ENCODE measurements at regions not wholly inside any gene's neighbourhood (a gene's known extent, or its start where the extent isn't known, plus 50 kb on each side); places are given as distances from the start of the nearest gene placed in this dataset.

DNA sequence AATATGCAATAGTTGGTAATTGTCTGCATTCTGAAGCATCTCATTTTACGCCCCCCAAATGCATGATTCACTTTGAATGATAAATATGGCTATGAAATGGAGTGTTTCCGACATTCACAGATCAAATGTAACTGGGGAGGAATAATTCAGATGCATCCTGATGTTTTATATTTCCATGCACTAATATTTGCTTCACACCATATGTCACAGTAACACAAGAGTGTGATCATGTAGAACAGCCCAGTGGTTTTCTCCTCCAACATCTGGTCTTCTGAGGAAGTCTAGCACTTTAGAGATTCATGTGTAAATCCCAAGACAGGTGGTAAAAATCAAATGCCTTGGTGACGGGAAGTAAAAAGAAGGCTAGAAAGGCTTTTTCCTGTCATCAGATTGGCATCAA, 273.1 kb downstream of the DIO2 start:
- H3K9ac ChIP-seq = no peak overlapping the region
- no peaks in the 10 kb centered on the region for H3K36me3 Mint-ChIP-seq
- no peak overlapping the region for H3K27ac ChIP-seq
- H3K9me3 ChIP-seq (ENCODE audit: low read depth) = no peaks in the 10 kb centered on the region
- TF ChIP-seq EZH2 (IDR thresholded peaks at IDR 0.05) (no peak), CTCF (IDR thresholded peaks at IDR 0.05) (no peak), EZH2phosphoT487 (IDR thresholded peaks at IDR 0.05) (no peak)
- H3K4me1 Mint-ChIP-seq = no peaks in the 10 kb centered on the region
- H3K27me3 Mint-ChIP-seq (ENCODE audit: insufficient read depth, low read depth) = no peaks in the 10 kb centered on the region
- DNase-seq (ENCODE audit: low spot score) = no peak
- H3K36me3 ChIP-seq = no peaks in the 10 kb centered on the region
- no peaks in the 10 kb centered on the region for H3F3A ChIP-seq (ENCODE audit: low read depth)
- no peak overlapping the region for H3K4me3 ChIP-seq
- no peaks in the 10 kb centered on the region for H3K9me3 Mint-ChIP-seq
- H3K4me2 ChIP-seq = no peak overlapping the region
- no peaks in the 10 kb centered on the region for H3K79me2 ChIP-seq (ENCODE audit: low read depth)
- H3K27ac Mint-ChIP-seq = no peak overlapping the region
- no peak overlapping the region for H2AFZ ChIP-seq (replicated peaks)
- H4K20me1 ChIP-seq (ENCODE audit: low read depth) = no peaks in the 10 kb centered on the region
- no peak overlapping the region for H3K4me3 Mint-ChIP-seq
- H3K27me3 ChIP-seq = no peaks in the 10 kb centered on the region
- H3K4me1 ChIP-seq = no peaks in the 10 kb centered on the region

DNA sequence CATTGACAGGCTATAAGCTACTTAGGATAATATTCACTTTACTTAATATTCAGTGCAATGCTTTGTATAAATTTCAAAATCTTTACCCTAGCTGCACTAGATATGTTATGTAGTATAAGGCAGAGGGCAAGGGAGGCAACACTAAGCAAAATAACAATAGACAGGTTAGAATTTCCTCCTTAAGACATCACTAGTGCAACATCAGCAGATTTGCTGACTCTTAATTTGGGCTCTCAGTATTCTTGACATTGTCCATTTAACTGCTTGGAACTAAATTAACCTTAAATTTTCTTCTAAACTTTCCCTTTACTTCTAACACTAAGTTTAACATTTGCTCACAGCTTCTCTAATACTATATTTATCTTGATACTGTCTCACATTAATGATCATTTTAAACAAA, 273.9 kb downstream of the DIO2 start:
- no peaks in the 10 kb centered on the region for H3K4me1 Mint-ChIP-seq
- H4K20me1 ChIP-seq (ENCODE audit: low read depth) = no peaks in the 10 kb centered on the region

GRCh38 chr14:79924551-79924950, 286.8 kb downstream of the DIO2 start:
- Histone ChIP-seq H3K79me2 (ENCODE audit: low read depth) (no peaks in the 10 kb centered on the region), H3K27ac (no peak overlapping the region), H3K4me3 (no peak overlapping the region), H3K4me1 (no peaks in the 10 kb centered on the region), H4K20me1 (ENCODE audit: low read depth) (no peaks in the 10 kb centered on the region), H3K36me3 (no peaks in the 10 kb centered on the region), H3K27me3 (no peaks in the 10 kb centered on the region), H3F3A (ENCODE audit: low read depth) (no peaks in the 10 kb centered on the region), H3K9me3 (ENCODE audit: low read depth) (no peaks in the 10 kb centered on the region), H2AFZ (replicated peaks) (no peak overlapping the region), H3K9ac (no peak overlapping the region), H3K4me2 (no peak overlapping the region)
- H3K27me3 Mint-ChIP-seq (ENCODE audit: insufficient read depth, low read depth) = no peaks in the 10 kb centered on the region
- H3K36me3 Mint-ChIP-seq = no peaks in the 10 kb centered on the region
- H3K27ac Mint-ChIP-seq = no peak overlapping the region
- TF ChIP-seq CTCF (IDR thresholded peaks at IDR 0.05) = no peak
- TF ChIP-seq EZH2phosphoT487 (IDR thresholded peaks at IDR 0.05) = no peak
- no peak for TF ChIP-seq EZH2 (IDR thresholded peaks at IDR 0.05)
- no peak overlapping the region for H3K4me3 Mint-ChIP-seq
- no peak for DNase-seq (ENCODE audit: low spot score)
- peaks cover 2% of the 10 kb centered on the region for H3K9me3 Mint-ChIP-seq
- H3K4me1 Mint-ChIP-seq = no peaks in the 10 kb centered on the region

More for the DNA sequence above, 273.9 kb downstream of the DIO2 start:
- Mint-ChIP-seq H3K9me3 (no peaks in the 10 kb centered on the region), H3K36me3 (no peaks in the 10 kb centered on the region), H3K27ac (no peak overlapping the region), H3K27me3 (ENCODE audit: insufficient read depth, low read depth) (no peaks in the 10 kb centered on the region), H3K4me3 (no peak overlapping the region)
- no peak overlapping the region for H3K4me2 ChIP-seq
- H3K79me2 ChIP-seq (ENCODE audit: low read depth) = no peaks in the 10 kb centered on the region
- no peak for DNase-seq (ENCODE audit: low spot score)
- TF ChIP-seq EZH2 (IDR thresholded peaks at IDR 0.05) = no peak
- no peak for TF ChIP-seq EZH2phosphoT487 (IDR thresholded peaks at IDR 0.05)
- TF ChIP-seq CTCF (IDR thresholded peaks at IDR 0.05) = no peak
- no peak overlapping the region for H3K9ac ChIP-seq
- H3K27ac ChIP-seq = no peak overlapping the region
- H2AFZ ChIP-seq (replicated peaks) = no peak overlapping the region
- no peaks in the 10 kb centered on the region for H3K9me3 ChIP-seq (ENCODE audit: low read depth)
- H3K4me3 ChIP-seq = no peak overlapping the region
- H3K27me3 ChIP-seq = no peaks in the 10 kb centered on the region
- no peaks in the 10 kb centered on the region for H3F3A ChIP-seq (ENCODE audit: low read depth)
- no peaks in the 10 kb centered on the region for H3K36me3 ChIP-seq
- no peaks in the 10 kb centered on the region for H3K4me1 ChIP-seq
